Right ventricle myocardium superior (tissue), 1 donor: ENCODE measurements at regions not wholly inside any gene's neighbourhood (a gene's known extent, or its start where the extent isn't known, plus 50 kb on each side); places are given as distances from the start of the nearest gene placed in this dataset.
A peak's percentile ranks its signal among the peaks of the same experiment; 100 is the strongest.

ENCODE experiments used
- ATAC-seq: fragments of 200-7000 bp; cut with Tn5 transposase; one replicate; pipeline ENCODE4 v1.9.1; 2020; ENCODE audit warnings: mild to moderate bottlenecking; ENCODE audit not compliant: poor library complexity
- DNase-seq: peaks from one replicate; pipeline ENCODE4 v3.0.0-alpha.2; 2020
- intact Hi-C: fragments of 100-400 bp; cut with DNase I; formaldehyde crosslinking; loops from one replicate; pipeline ENCODE4 v1.11.2; 2022
- donor health status: DM: no; HTN: yes; CAD: no; lungs with severe emphysema.

DNA sequence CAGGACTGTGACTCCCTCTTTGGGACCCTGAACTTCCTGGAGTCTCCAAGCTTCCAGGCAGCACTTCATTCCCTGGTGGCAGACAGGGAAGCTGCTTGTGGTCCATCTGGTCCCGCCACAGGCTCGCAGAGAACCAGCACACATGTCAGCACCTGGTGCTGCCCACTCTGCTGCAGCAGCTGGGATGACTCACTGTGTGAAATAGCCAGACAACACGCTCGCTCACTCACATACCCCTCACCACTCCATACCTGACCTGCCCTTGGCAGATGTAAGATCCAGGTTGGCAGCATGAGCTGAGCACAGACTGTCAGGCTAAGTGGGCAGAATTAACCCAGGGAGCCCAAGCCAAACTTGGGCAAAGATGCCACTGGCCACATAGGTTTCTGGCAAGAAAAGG, 613.5 kb downstream of the PCDH18 start:
- no peak for DNase-seq

DNA sequence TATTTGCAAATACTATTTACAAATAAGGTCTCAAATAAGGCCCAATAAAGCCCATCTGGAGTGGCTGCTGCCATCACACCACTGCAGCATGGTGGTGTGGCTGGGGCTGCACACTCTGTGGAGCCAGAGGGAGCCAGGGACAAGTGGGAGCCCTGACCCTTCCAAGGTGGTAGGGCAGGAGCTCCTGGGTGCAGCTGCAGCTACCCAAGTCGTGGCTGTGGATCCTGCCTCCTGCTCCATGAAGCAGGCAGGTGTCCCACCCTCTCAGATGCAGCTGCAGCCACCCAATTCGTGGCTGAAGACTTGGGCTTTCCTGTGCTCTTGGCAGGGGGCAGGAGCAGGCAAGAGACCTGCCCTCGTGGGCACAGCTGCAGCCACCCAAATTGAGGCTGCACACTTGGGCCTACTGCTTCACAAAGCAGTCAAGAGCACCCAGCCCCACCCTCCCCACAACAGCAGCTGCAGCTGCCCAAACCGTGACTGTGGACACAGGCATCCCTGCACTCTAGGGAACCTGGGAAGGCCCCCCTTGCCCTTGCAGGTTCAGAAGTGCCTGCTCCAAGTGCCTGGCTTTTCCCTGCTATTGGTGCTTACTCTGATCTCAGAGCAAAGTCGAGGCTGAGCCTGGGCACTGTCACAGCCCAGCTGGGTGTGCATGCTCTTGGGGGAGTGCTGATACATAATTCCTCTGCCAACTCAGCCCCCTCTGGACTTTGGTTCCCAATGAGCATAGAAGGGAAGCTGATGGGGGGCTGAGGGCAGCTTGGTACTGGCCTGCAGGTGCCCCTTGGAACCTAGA, 614.8 kb downstream of the PCDH18 start:
- DNase-seq (no peak), ATAC-seq (no peak)
- intact Hi-C loops: no loop called here

More for the DNA sequence above, 613.5 kb downstream of the PCDH18 start:
- intact Hi-C loops: no loop called here
- no peak for ATAC-seq

DNA sequence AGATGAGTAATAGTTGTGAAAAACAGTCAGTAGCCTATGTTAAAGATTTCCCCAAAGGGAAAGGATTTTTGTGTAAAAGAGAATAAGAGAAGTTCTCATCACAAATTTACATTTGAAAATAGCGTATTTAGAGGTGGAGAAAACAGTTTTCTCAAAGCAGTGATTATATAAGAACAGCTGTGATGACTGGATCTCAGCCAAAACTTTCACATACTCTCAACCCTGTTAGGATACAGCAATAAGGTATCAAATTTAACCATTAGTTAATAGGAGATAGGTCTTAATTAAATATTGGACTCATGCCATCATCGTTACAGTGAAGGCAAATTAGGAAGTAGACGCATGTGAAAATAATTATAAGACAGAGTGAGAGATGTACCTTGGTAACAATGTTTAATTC, 622.7 kb downstream of the PCDH18 start:
- ATAC-seq: no peak
- intact Hi-C loops: no loop called here
- DNase-seq: no peak

DNA sequence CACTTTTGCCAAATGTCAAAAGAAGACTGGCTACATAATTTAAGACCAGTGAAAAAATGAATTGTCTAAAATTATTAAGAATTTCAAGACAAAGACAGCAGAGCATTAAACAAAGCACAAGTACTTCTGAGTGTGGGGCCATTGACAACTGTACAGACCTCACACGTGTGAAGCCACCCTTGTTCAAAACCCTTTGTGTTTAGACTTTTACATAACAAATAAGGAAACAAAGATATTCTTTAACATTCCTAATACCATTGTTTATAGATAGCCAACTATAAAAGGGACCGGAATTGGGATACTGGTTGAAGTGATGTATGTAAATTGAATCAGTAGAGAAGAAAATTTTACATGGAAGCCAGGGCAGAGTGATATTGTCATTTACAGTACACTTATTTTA, 624.2 kb downstream of the PCDH18 start:
- ATAC-seq (no peak), DNase-seq (no peak)
- intact Hi-C loops: no loop called here

DNA sequence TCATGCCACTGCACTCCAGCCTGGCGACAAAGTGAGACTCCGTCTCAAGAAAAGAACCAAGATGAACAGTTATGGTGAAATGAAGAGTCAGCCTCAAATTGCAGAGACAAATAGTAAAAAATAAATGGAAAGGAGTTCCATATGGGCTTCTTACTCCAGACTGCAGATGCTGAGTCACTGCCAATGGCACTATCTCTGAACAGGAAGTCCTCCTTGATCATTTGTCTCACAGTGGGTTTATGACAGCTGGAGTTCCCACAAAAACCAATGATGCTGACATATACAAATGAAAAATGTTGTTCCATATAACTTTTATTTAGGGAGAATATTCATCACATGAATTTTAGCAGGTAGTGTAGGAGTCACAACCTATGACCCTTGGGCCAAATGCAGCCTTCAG, 631.6 kb downstream of the PCDH18 start:
- DNase-seq (no peak), ATAC-seq (no peak)
- intact Hi-C loops: no loop called here

DNA sequence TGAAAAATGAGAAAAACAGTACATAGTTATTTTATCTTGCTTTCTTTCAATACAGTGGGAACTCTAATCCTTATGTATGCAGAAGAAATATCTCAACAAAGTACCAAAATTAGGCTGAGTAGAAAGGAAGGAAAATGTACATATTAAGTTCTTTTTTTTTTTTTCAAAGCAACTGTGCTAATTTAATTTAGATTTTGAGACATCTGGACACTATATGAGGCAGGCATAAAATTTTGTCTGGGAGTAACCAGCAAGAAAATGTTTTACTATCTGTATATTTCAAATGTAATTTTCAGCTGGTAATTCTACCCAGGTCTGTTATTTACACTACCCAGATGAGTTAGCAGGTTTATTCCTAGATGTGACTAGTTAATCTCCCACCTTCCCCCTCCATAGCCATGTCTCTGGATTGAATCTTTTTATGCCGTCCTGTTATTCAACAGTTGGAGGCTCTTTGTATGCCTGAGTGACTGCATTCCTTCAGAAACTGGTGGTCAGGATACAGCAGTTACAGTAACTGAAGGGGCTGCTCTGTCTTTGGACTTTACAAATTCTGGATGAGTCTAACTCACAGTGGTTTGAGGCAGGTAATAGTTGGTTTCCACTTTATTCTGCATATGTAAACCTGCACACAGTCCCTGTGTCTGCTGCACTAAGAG, 633.6 kb downstream of the PCDH18 start:
- ATAC-seq: no peak
- DNase-seq: no peak
- intact Hi-C loops: no loop called here

DNA sequence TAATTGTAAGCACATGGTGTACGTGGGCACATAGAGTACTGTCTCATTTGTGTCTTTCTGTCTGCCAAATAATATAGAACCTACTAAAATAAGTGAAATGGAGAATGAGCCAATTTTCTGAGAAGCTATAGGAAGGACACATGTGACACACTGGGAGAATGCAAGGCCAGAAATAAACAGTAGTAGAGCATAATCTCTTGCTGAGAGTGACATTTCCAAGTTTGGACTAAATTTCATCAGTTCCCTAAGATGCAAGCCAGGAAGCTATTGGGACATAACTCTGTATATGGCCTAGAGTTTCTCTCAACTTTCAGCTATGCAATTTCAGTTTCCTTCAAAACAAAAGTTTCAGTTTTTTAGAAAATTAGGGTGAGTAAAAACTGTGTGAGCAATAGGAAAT, 638.7 kb downstream of the PCDH18 start:
- intact Hi-C loops: no loop called here
- DNase-seq (no peak), ATAC-seq (no peak)

DNA sequence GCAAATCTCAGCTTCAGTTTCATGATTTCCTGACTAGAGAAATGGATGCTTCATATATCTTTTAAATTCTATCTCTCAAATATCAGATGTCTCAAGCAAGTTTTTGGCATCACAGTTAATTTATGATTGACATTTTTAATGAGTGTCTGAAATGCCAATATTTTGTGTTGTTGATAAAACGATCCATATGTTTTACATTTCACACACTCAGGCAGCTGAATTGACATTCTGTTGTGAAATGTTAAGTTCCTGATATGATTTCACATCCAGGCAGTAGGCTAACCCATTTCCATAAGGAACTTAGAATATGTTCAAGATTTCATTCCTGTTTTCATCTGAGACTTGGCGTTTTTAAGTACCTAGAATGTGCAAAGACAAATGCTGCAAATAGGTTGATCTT, 650.6 kb downstream of the PCDH18 start:
- DNase-seq (no peak), ATAC-seq (no peak)
- intact Hi-C loops: no loop called here

DNA sequence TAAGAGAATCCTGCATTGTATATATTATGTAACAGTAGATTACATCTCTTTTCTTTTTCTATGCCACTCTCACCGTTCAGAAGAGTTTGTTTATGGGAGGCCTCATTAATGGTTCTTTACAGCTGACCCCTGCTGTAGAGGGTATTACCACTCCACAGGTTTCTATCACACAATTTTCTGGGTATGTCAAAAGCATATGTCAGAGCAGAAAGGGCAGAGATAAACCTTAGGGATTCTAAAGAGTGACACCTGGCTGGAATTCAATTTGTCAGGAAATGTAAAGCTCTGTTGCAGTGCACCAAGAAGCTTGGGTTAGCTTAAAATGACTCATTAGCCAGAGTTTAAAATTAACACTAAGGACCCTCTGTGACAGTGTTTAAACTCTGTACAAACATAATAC, 658.7 kb downstream of the PCDH18 start:
- no peak for ATAC-seq
- intact Hi-C loops: no loop called here
- no peak for DNase-seq

DNA sequence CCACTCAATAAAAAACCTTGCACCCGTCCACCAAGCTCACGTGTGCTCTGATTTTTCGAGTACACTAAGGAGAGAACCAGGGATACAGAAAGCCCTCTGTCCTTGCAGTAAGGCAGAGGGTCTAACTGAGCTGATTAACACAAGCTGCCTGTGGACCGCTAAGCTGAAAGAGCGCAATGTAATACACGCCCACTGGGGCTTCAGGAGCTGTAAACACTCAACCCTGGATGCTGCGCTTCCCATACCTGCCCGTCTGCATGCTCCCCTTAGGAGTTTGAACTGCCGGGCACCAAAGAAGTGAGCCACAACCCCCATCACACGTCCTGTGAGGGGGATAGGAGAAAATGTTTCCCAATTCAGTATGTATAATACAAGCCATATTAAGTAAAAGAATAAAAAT, 664.8 kb downstream of the PCDH18 start:
- ATAC-seq (no peak), DNase-seq (no peak)
- intact Hi-C loops: no loop called here

DNA sequence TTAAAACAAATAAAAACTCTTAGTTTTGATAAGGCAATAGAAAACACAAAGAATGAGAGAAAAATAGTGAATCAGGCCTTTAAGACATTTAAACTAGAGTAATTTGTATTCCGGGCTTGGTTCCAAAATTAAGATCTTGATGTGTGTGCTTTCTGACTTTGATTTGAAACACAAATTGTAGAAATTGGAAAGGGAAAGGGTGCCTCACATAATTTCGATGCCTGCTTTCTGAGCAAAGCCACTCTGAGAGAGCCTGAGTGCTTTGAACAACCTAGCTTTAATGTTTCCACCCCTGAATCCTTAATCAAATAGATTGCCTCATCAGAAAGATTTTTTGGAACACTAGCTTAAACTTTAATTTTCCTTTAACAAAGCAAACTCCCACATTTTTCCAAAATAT, 666.8 kb downstream of the PCDH18 start:
- intact Hi-C loops: no loop called here
- ATAC-seq: no peak
- no peak for DNase-seq

DNA sequence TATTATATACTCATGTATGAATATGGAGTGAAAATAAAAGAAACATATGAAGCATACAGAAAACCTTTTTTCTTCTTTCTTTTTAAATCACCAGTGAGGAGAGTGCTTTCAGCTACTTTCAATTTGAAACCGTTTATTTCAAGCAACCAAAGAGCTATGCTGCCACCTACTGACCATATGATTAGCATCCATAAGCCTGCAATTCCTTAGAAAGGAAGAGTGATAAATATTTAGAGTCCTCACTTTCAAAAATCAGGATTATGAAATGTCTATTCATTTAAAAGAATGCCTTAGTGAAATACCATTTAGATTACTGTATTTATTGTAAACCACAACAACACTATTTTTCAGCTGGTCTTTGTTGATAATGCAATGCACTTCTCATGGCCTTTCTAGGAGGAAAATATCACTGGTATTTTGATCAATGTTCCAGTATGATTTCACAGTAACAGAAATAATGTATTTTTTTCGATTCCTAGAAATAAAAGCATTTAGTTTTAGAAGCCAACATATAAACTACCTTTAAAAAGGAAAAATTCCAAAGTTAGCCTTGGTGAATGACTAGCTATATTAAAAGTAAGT, 667.6 kb downstream of the PCDH18 start:
- ATAC-seq (peak; percentile 89), DNase-seq (no peak)
- intact Hi-C loops: no loop called here

DNA sequence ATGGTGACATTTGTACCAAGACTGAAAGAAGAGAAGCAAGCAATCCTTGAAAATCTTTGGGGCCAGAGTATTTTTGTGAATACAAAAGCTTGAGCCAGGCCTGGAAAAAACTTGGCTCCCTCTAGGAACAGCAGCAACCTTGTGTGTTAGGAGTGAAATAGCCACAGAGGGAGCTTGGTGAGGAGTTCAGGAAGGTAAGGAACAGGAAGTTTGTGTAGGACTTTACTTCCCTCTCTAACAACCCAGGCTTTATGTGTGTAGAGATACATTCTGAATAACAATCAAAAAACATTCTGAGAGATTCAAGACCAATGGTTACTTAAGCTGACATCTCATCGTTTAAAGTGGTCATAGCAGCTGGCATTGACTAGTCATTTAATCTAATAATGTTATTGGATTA, 668.5 kb downstream of the PCDH18 start:
- ATAC-seq (peak; percentile 36), DNase-seq (no peak)
- intact Hi-C loops: no loop called here

DNA sequence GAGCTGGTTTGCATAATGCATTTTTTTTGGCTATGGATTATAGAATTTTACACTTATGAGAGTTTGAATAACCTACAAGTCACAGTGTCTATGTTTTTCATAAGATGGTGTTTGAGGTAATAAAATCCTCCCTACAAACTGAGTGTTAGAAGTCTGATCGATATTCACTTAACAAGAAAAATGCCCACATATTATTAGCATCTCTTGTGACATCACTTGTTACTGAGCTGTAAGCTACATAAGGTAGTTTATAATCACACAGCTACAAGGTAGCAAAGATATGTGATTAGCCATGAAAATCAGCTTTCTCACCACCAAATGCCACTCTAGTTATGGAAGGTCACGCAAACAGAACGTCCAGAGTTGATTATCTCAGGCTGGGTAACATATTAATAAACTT, 669.6 kb downstream of the PCDH18 start:
- ATAC-seq: no peak
- DNase-seq: no peak
- intact Hi-C loops: no loop called here

DNA sequence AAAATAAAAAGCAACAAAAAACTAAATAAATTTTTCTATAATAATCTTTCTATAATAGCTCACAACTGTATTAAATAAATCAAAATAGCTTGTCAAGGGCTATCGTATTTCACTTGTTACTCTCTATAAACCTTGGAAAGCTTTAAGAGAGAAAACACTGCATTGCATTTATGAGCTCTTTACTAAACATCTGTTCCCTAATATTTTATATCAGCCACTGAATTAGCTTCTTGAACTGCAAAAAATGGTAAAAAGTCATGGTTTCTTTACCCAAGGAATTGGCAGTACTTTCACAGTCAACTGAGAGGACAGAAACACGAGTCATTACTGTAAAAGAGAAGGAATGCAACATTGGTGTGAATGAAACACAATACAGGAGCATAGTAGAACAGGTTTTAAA, 671.2 kb downstream of the PCDH18 start:
- no peak for DNase-seq
- ATAC-seq: no peak
- intact Hi-C loops: no loop called here

DNA sequence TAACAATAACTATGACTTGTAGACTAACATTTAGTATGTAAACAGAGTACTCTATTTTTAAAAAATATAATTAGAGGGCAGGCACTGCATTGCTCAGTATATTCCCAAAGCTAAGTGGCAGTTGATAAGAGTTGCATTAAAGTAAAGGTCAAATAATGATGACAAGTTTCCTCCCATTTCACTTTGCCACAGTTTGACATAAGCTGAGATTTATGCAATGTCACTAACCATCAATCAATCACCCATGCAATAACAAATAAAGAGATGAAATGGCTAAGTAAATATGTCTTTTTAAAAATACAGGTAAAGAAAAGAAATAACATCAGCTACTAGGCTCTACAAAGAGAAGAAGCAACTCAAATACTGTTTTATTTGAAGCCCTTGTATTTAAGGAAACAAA, 673.4 kb downstream of the PCDH18 start:
- DNase-seq (no peak), ATAC-seq (no peak)
- intact Hi-C loops: no loop called here

DNA sequence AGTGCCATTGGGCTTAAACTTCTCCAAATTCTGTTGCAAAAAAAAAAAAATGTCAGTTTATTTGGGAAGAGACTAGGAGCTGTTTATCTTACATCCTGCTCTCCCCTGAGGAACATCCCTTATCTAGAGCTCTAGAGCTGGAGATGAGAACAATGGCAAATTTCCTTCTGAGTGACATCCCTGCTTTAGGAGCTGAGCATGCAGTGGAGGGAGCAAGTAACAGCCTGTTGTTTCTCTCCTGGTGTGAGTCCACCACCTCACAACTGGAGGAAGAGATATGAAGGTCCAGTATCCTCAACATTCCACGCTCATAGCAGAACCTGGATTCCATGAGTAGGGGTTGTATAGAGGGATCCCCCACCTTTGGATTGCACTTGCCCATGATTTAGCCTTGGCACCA, 676.4 kb downstream of the PCDH18 start:
- intact Hi-C loops: no loop called here
- ATAC-seq: no peak

DNA sequence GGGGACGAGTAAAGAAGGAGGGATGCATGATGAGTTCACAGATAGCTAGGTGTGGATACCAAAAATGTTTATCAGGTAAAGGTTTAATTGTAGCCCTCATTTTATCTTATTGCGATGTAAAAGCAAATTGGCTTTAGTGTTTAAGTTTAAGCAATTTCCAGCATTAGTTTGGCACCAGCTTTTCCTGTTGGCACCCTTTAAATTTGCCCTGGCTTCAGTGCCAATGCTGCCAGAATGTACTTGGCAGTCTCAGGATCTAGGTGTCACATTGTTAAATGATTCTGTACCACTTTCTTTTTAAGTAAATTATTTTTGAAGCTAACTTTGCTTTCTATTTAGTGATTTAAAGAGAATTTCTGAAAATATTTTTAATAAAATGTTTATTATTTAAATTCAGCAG, 681.8 kb downstream of the PCDH18 start:
- ATAC-seq: no peak
- intact Hi-C loops: no loop called here

More for the DNA sequence above, 676.4 kb downstream of the PCDH18 start:
- DNase-seq: no peak

DNA sequence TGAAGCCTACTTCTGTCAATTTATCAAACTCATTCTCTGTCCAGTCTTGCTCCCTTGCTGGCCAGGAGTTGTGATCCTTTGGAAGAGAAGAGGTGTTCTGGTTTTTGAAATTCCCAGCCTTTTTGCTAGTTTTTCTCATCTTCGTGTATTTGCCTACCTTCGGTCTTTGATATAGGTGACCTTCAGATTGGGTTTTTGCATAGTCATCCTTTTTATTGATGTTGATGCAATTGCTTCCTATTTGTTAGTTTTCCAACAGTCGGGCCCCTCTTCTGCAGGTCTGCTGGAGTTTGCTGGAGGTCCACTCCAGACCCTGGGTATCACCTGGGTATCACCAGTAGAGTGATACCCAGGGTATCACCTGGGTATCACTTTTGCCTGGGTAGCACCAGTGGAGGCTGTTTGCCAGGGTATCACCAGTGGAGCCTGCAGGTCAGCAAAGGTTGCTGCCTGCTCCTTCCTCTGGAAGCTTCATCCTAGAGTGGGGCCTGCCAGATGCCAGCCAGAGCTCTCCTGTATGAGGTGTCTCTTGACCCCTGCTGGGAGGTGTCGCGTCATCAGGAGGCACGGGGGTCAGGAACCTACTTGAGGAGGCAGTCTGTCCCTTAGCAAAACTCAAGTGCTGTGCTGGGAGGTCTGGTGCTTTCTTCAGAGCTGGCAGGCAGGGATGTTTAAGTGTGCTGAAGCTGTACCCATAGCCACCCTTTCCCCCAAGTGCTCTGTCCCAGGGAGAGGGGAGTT, 684.2 kb downstream of the PCDH18 start:
- ATAC-seq (no peak), DNase-seq (no peak)
- intact Hi-C loops: no loop called here

More for the DNA sequence above, 681.8 kb downstream of the PCDH18 start:
- no peak for DNase-seq

DNA sequence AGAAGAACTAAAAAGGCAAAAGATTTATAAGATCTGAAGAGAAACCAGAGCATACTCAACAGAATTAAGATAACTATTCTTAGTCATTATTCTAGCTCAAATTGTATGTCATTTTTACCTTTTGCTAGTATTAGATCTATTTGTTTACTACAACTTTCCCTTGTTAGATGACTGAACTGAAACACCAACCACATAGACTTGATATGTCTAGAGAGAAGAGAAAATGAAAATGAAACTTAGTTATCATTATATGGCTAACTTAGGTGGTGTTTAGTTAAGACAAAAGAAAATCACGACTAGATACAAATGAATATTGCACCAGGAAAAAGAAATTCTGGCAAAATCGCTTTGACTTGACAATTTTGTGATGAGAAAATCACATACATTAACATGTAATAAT, 690.8 kb downstream of the PCDH18 start:
- ATAC-seq (no peak), DNase-seq (no peak)
- intact Hi-C loops: no loop called here
